ENCODE measurements at regions not wholly inside any gene's neighbourhood (a gene's known extent, or its start where the extent isn't known, plus 50 kb on each side); places are given as distances from the start of the nearest gene placed in this dataset.

DNA sequence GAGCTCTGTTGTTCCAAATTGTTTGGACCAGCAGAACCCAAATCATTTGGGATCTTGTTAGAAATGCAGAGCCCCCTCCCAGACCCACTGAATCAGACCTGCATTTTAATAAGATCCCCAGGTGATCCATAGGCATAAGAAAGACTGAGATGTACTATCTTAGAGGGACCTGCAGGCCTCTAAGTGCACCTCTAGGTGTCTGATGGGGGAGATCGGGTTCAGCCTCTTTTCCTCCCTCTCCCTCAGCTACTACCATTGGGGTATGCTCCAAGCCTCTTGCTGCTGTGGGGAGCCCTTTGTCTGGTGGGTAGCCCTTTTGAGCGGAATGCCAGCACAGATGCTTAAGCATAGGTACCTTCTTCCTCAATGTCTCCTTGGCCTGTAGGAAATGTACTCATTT is 63.8 kb upstream of the RPS6KA3 start:
- 68 to 95% (median 86%) methylated on average over 1 to 2 of the region's 2 CpGs for WGBS, 5 donors
- H3K27ac ChIP-seq: no peak overlapping the region

DNA sequence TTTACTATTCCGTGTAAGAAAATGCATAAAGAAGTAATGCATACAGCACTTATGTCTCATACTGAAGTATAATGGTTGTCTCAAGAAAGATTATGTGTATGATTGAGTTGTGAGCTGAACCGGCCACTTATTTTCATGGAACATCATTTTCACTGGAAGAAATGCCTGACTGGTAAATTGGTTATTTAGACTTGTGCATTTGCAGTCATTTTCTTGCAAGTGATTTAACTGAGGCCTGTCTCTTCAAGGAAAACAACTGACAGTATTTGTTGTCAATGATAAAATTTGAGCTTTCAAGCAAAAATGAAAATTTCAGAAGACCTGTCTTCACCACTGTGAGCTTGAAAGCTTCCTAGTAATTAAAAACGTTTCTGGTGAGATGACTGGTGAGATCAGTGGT is 62.7 kb upstream of the RPS6KA3 start:
- DNase-seq: no peak
- intact Hi-C loops (cut with DNase I; ENCODE audit: low total_unique reads): no loop called here
- peaks cover 0 to 5% (median 0%) of the 10 kb centered on the region in 7 donors for H3K27me3 ChIP-seq (replicated peaks in 1 of 7)
- H3K27ac ChIP-seq: no peak overlapping the region
- 66 to 94% (median 86%) methylated on average over 3 of the region's 3 CpGs for WGBS, 5 donors
- TF ChIP-seq POLR2A (IDR thresholded peaks at IDR 0.05) (no peak), POLR2AphosphoS5 (IDR thresholded peaks at IDR 0.05) (no peak)
- TF ChIP-seq, protein P1, sequence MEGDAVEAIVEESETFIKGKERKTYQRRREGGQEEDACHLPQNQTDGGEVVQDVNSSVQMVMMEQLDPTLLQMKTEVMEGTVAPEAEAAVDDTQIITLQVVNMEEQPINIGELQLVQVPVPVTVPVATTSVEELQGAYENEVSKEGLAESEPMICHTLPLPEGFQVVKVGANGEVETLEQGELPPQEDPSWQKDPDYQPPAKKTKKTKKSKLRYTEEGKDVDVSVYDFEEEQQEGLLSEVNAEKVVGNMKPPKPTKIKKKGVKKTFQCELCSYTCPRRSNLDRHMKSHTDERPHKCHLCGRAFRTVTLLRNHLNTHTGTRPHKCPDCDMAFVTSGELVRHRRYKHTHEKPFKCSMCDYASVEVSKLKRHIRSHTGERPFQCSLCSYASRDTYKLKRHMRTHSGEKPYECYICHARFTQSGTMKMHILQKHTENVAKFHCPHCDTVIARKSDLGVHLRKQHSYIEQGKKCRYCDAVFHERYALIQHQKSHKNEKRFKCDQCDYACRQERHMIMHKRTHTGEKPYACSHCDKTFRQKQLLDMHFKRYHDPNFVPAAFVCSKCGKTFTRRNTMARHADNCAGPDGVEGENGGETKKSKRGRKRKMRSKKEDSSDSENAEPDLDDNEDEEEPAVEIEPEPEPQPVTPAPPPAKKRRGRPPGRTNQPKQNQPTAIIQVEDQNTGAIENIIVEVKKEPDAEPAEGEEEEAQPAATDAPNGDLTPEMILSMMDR (IDR thresholded peaks at IDR 0.05 in 8 of 11, conservative IDR thresholded peaks at IDR 0.05 in 3 of 11): no peak
- H3K4me1 ChIP-seq: no peaks in the 10 kb centered on the region
- no peaks in the 10 kb centered on the region for H3K36me3 ChIP-seq
- no peak overlapping the region for H3K4me3 ChIP-seq
- no peaks in the 10 kb centered on the region for H3K9me3 ChIP-seq

More for the DNA sequence above, 63.8 kb upstream of the RPS6KA3 start:
- Histone ChIP-seq H3K4me3 (no peak overlapping the region), H3K4me1 (no peaks in the 10 kb centered on the region), H3K27me3 (replicated peaks in 1 of 7) (peaks cover 0 to 5% (median 0%) of the 10 kb centered on the region in 7 donors), H3K36me3 (no peaks in the 10 kb centered on the region), H3K9me3 (no peaks in the 10 kb centered on the region)
- no peak for DNase-seq
- TF ChIP-seq, protein P1 (IDR thresholded peaks at IDR 0.05 in 8 of 11, conservative IDR thresholded peaks at IDR 0.05 in 3 of 11): no peak
- TF ChIP-seq POLR2A (IDR thresholded peaks at IDR 0.05): no peak
- no peak for TF ChIP-seq POLR2AphosphoS5 (IDR thresholded peaks at IDR 0.05)
- intact Hi-C loops (cut with DNase I; ENCODE audit: low total_unique reads): no loop called here

DNA sequence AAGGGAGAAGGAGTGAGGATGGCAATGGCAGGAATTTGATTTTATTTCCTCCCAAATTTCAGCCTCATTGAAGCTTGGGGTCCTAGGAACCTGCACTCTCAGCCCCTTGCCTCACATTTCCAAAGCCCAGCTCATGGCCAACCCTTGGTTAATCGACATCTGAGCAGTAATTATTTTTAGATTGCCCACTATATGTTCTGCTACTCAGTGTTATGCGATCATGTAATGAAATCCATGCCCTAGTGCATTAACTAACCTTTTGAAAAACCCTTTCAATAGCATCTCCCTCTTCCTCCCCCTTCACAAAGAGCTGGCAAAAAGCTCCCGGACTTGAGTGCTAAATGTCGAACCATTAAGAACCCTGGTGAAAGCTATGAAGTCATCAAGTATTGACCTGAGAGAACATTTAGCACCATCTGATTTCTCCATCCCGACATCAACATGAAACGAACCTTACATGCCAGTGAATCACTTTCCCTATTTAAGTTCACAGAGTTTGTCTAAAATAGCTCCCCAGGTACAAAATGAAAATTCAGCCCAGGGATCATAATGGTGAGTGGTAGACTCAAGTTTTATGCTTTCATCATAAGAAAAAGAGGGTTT is 59.2 kb upstream of the RPS6KA3 start:
- H3K9me3 ChIP-seq: no peaks in the 10 kb centered on the region
- H3K27me3 ChIP-seq (replicated peaks in 1 of 7): no peaks in the 10 kb centered on the region
- no peaks in the 10 kb centered on the region for H3K36me3 ChIP-seq
- DNase-seq: no peak
- WGBS, 5 donors: 78 to 94% (median 87%) methylated on average over 6 of the region's 6 CpGs
- no peak overlapping the region for H3K4me3 ChIP-seq
- peaks cover 0 to 9% (median 3%) of the 10 kb centered on the region in 6 donors for H3K4me1 ChIP-seq
- intact Hi-C loops (cut with DNase I; ENCODE audit: low total_unique reads): no loop called here
- TF ChIP-seq POLR2AphosphoS5 (IDR thresholded peaks at IDR 0.05) (no peak), POLR2A (IDR thresholded peaks at IDR 0.05) (no peak)
- TF ChIP-seq, protein P1 (IDR thresholded peaks at IDR 0.05 in 8 of 11, conservative IDR thresholded peaks at IDR 0.05 in 3 of 11): no peak
- H3K27ac ChIP-seq: no peak overlapping the region

DNA sequence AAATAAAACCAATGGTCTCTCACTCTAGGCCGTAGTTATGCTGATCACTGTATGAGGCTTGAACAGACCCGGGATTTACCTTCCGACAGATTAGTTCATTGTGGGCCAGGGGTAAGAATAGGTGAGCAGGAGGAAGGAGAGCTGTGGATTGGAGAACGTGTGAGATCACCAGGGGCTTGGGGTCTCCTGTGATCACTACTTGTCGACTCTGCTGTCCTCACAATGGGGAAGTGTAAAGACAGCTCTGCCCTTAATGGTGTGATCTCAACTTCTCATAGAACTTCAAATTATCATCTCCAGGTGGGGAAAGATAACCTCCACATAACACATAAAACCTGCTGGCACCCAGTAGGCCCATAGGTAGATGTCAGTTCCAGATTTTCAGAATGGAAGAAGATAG is 56.2 kb upstream of the RPS6KA3 start:
- no peak for TF ChIP-seq POLR2AphosphoS5 (IDR thresholded peaks at IDR 0.05)
- TF ChIP-seq, protein P1 (IDR thresholded peaks at IDR 0.05 in 8 of 11, conservative IDR thresholded peaks at IDR 0.05 in 3 of 11): no peak
- no peak for TF ChIP-seq POLR2A (IDR thresholded peaks at IDR 0.05)
- DNase-seq: no peak
- peaks cover 0 to 16% (median 3%) of the 10 kb centered on the region in 6 donors for H3K4me1 ChIP-seq
- H3K9me3 ChIP-seq: no peaks in the 10 kb centered on the region
- H3K36me3 ChIP-seq: no peaks in the 10 kb centered on the region
- intact Hi-C loops (cut with DNase I; ENCODE audit: low total_unique reads): no loop called here
- 78 to 90% (median 89%) methylated on average over 5 of the region's 5 CpGs for WGBS, 5 donors
- H3K27me3 ChIP-seq (replicated peaks in 1 of 7): no peaks in the 10 kb centered on the region
- no peak overlapping the region for H3K4me3 ChIP-seq
- H3K27ac ChIP-seq: no peak overlapping the region

Measured in spleen (tissue), 11 donors.